Urinary bladder (tissue), 3 donors: ENCODE measurements at regions not wholly inside any gene's neighbourhood (a gene's known extent, or its start where the extent isn't known, plus 50 kb on each side); places are given as distances from the start of the nearest gene placed in this dataset.

ENCODE experiments used
- DNase-seq: peaks from one replicate; pipeline ENCODE4 v3.0.0-alpha.2; 2015; ENCODE audit errors: extremely low spot score
- H3K27ac ChIP-seq: one replicate; pipeline ENCODE4 v1.5.1; 2013; ENCODE audit warnings: low read depth, mild to moderate bottlenecking, moderate library complexity
- H3K36me3 ChIP-seq: one replicate; pipeline ENCODE4 v1.6.1; 2013; ENCODE audit warnings: mild to moderate bottlenecking, moderate library complexity; ENCODE audit not compliant: insufficient read depth
- H3K4me1 ChIP-seq: one replicate; pipeline ENCODE4 v1.6.1; 2013; ENCODE audit warnings: mild to moderate bottlenecking, moderate library complexity; ENCODE audit not compliant: insufficient read depth
- H3K4me3 ChIP-seq: one replicate; pipeline ENCODE4 v1.5.1; 2013; ENCODE audit warnings: low read depth, low read length
- WGBS: extraction: QIAGEN DNeasy Blood & Tissue Kit; methylation state at CpG from one replicate; pipeline ENCODE4 v1.1.7; 2013; 5-methylcytosine and 5-hydroxymethylcytosine counted together
- donor health status: healthy with polysubstance abuse.
- donor health status: healthy.

DNA sequence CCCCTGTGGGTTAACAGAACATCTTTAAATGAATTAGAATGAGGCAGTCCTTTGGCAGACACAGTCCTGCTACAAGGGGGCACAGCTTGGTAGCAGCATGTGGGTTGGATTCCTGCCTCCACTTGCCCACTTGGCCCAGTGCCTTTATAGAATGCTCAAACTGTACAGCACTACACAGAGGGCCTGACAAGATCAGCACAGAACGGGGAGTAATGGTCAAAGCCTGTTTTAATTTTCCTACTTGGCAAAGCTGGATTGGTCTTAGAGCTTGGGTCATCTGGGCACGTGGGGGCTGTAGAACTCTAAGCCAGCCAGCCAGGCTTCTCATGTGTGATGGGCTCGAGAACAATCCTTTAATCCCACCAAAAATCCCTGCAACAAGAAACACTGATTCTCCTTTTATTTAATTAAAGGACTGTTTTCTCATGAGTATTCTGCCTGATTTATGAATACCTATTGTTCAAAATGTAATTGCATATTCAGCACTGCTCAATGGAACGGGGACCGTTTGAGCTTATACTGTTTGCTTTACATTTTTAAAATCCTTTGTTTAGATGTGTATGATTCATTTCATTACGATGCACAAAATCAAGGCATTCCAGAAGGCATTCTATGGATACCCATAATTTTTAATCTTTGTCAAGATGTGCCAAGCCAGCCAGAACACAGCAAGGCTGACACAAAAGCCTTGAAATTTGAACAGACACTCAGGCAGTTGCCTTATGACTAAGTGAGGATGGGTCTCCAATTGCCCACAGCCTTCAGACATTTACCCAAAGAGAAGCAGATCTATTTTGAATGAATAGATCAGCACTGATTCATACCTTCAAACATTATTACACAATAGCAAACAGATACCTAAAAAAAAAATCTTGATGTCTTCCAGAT, 249.3 kb upstream of the TGFBR2 start:
- 77% methylated on average over 6 of the region's 6 CpGs for WGBS
- H3K36me3 ChIP-seq, result no peaks in the 10 kb centered on the region
- no peak overlapping the region for H3K4me3 ChIP-seq
- DNase-seq, result no peak
- H3K27ac ChIP-seq, result no peak overlapping the region
- H3K4me1 ChIP-seq, result no peaks in the 10 kb centered on the region

DNA sequence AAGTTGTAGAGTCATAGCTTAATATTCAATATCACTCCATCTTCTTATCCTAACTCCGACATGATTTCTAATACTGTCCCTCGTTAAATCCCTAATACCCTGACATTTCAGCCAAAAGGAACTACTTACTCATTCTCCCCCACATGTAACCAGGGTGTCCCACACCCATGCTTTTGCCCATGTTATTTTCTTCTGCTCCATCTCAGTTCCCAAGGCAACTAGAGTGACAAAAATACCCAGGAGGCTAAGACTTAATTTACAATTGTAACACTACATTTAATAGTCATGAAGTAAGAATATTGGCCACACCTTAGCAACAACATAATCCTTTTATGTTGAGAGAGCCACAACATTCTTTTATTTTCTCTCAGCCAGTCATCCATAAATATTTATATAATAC, 248.5 kb upstream of the TGFBR2 start:
- DNase-seq, result no peak
- H3K36me3 ChIP-seq, result no peaks in the 10 kb centered on the region
- H3K4me1 ChIP-seq, result no peaks in the 10 kb centered on the region
- no peak overlapping the region for H3K4me3 ChIP-seq
- no peak overlapping the region for H3K27ac ChIP-seq
- 32% methylated on average over 2 of the region's 2 CpGs for WGBS

DNA sequence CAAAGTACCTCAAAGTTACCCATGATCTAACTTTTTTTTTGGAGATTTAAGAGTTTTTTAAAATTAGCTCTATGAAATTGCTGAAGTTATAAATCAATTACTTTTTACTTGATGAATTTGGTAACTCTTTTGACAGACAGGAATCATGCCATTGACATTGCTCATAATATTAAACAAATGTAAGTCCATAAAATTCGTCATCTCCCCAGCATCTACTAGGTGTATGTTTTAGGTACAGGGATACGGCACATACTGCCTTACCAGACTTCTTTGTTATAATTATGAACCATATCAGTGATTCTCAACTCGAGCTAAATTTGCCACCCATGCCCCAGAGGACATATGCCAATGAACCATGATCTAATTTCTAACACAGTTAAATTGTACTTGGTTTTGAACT, 247.5 kb upstream of the TGFBR2 start:
- DNase-seq, result no peak
- Histone ChIP-seq H3K4me3 (no peak overlapping the region), H3K27ac (no peak overlapping the region), H3K4me1 (no peaks in the 10 kb centered on the region), H3K36me3 (no peaks in the 10 kb centered on the region)
- 87% methylated on average over 3 of the region's 3 CpGs for WGBS

DNA sequence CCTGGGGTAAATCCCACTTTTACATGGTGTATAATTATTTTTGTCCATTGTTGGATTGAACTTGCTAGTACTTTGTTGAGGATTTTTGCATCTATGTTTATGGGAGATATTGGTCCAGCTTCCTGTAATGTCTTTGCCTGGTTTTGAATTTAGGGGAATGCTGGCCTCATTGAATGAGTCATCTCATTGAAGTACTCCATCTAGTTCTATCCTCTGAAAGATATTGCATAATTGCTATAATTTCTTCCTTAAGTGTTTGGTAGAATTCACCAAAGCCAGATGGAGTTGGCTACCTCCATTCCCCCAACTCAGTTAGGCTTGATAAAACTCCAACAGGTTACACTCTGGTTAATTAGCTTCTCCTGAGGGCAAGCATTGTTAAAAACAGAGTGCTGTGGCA, 237.4 kb upstream of the TGFBR2 start:
- no peak for DNase-seq
- Histone ChIP-seq H3K27ac (no peak overlapping the region), H3K36me3 (no peaks in the 10 kb centered on the region), H3K4me3 (no peak overlapping the region), H3K4me1 (no peaks in the 10 kb centered on the region)

DNA sequence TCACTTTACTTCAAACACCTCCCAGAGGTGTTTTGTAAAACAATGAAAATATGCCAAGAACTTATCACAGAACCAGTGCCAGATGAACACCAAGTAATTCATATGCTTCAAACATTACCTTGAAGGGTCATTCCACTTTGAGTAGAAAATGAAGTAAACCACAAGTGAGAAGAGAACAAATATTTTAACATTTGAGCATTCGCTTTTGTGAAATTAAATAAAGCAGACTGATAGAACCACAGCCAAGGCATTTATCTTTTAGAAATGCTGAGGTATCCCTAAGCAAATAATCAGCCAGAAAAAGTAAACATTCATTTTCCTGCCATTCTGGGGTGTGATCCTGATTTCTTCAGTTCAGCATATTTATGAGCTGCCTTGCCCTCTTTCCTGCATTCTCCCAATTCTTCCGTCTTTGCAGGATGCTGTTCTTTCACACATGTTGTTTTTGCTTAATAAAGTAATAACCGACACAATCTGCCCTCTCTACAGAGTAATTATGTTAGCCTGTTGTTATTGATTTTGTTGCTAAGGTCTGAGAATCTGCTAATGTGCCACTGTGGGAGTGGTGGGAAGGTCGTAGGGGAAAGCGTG, 235.6 kb upstream of the TGFBR2 start:
- Histone ChIP-seq H3K27ac (no peak overlapping the region), H3K4me3 (no peak overlapping the region), H3K36me3 (no peaks in the 10 kb centered on the region), H3K4me1 (no peaks in the 10 kb centered on the region)
- DNase-seq, result no peak
- 29% methylated on average over 5 of the region's 5 CpGs for WGBS

DNA sequence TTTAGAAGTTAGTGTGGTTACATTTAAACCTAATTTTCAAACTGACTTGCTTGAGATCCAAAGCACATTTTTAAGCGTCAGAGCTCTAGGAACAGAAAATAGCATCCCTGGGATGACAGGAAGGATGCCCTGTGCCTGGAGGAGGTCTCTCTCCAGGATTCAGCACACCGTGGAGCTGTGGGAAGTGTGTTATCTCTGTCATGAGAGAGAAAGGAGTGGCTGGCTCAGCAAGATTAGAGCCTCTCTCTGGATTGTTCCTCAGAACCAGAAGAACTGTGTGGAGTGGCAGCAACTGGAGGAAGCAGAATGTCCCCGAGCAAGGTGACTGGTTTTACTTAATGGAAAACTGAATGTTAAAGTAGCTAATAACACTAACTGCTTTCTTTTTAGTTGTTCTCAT, 233.6 kb upstream of the TGFBR2 start:
- Histone ChIP-seq H3K27ac (no peak overlapping the region), H3K4me1 (no peaks in the 10 kb centered on the region), H3K4me3 (no peak overlapping the region), H3K36me3 (no peaks in the 10 kb centered on the region)
- 45% methylated on average over 3 of the region's 3 CpGs for WGBS
- no peak for DNase-seq

DNA sequence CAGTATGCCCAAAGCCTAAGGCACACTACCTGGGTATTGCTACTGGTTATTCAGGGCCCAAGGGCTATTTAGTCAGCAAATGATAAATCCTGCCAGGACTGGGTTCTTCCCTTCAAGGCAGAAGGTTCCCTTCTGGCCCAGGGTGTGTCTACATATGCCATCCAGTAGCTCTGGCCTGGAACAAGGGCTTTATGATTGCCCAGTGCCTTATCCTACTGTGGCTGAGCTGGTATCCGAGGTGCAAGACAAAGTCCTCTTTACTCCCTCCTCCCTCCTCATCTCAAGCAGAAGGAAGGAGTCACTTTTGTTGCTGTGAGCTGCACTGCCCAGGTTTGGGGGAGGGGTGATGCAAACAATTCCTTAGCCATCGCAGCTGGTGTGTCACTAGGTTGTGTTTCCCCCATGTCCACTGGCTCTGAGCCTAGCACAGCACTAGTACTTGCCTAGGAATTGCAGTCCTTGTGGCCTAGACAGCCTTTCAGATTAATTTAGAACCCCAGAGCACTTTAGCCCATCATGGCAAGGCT, 221.8 kb upstream of the TGFBR2 start:
- DNase-seq, result no peak
- Histone ChIP-seq H3K36me3 (no peaks in the 10 kb centered on the region), H3K27ac (no peak overlapping the region), H3K4me3 (no peak overlapping the region), H3K4me1 (no peaks in the 10 kb centered on the region)
- 85% methylated on average over 2 of the region's 2 CpGs for WGBS

DNA sequence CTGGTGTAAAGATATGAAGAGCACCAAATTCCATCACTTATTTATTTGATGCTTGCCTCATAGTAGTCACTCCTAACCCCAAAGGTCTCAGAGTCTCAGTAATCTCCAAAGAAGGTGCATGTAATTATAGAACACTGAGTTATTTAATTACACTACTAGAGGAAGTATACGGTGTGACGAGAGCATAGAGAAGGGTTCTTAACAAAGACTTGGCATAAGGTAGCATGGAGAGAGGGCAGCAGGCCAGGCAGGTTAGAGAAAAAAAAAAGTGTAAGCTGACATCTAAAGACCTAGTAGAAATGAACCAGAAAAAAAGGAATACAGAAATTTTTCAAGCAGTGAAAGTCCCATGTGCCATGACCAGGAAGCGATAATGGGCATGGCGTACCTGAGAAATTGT, 213.3 kb upstream of the TGFBR2 start:
- no peak overlapping the region for H3K4me3 ChIP-seq
- no peak for DNase-seq
- no peaks in the 10 kb centered on the region for H3K36me3 ChIP-seq
- H3K4me1 ChIP-seq, result no peaks in the 10 kb centered on the region
- WGBS, result 91% methylated on average over 4 of the region's 4 CpGs
- no peak overlapping the region for H3K27ac ChIP-seq

DNA sequence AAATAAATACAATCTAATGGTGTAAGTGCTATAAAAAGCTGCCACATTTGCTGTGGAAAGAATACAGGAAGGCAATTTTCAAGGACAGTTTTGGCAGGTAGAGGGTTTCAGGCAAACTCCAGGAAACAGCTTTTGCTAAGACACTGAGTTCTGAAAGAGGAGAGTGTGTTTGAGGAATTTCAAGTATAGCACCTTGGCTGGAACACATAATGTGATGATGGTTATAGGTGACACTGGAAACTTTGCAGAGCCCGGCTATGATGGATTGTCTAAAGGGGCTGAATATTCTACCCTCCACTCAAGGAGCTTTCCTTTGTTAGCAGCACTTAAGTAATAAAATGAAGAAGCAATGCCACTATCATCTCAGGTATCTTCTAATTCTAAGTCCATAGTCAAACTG, 209.4 kb upstream of the TGFBR2 start:
- no peak for DNase-seq
- Histone ChIP-seq H3K4me1 (no peaks in the 10 kb centered on the region), H3K36me3 (no peaks in the 10 kb centered on the region), H3K4me3 (no peak overlapping the region), H3K27ac (no peak overlapping the region)
- 79% methylated on average over 1 of the region's 1 CpG for WGBS

DNA sequence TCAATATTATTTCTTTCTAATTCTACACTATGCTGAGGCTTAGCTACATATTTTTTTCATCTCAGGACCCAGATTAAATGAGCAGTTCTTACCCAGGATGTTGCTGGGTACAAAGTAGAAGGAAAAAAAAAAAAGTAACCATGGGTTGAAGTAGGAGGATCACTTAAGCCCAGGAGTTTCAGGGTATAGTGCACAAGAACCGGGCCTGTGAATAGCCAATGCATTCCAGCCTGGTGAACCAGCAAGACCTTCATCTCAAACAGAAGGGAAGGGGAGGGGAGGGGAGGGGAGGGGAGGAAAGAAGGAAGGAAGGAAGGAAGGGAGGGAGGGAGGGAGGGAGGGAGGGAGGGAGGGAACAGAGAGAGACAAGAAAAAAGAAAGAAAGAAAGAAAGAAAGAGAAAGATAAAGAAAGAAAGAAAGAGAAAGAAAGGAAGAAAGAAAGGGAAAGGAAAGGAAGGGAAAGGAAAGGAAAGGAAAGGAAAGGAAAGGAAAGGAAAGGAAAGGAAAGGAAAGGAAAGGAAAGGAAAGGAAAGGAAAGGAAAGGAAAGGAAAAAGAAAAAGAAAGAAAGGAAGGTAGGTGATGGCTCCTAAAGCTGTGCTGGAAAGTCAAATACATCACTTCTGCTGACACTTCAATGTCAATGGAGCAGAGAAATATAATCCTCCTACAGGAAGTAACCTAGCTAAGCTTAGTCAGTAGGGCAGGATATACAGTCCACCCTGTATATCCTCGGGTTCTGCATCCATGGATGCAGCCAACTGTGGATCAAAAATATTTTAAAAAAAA, 206.8 kb upstream of the TGFBR2 start:
- 84% methylated on average over 2 of the region's 2 CpGs for WGBS
- no peak for DNase-seq
- Histone ChIP-seq H3K4me3 (no peak overlapping the region), H3K36me3 (no peaks in the 10 kb centered on the region), H3K4me1 (no peaks in the 10 kb centered on the region), H3K27ac (no peak overlapping the region)

DNA sequence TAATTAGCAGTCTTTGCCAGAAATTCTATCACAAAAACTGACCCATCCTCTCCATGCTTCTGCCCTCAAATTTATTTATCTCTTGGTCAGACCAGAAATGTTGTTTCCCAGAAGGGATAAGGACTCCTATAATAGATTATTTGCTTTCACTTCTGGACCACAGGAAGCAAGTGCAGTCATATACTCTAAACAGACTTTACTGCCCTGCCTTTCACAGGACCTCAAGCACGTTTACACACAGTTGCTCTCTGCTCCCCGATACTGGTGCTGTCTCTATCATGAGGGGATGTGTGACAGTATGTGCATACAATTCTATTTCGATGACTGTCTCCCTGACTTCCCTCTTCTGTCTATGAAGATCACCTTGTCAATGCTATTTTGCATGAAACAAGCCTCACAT, 205.5 kb upstream of the TGFBR2 start:
- Histone ChIP-seq H3K4me1 (no peaks in the 10 kb centered on the region), H3K4me3 (no peak overlapping the region), H3K27ac (no peak overlapping the region), H3K36me3 (no peaks in the 10 kb centered on the region)
- no peak for DNase-seq
- 39% methylated on average over 3 of the region's 3 CpGs for WGBS

DNA sequence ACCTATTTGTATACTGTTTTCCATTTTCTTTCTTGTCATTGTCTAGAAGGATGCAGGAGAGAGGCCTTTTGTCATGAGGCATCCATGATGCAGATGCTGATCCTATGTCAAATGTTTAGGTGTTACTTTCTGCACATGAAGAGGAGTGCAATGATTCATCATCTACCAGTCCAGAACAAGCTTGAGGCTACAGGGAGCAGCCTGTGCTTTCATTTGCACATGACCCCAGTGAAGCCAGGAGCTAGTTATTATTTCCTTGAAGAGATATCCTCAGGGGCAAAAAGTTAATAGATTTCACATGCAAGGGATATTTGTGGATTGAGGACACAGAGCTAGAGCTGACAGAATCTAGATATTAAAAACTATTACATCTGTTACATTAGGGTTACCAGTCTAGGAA, 204.4 kb upstream of the TGFBR2 start:
- H3K4me3 ChIP-seq, result no peak overlapping the region
- no peak for DNase-seq
- no peak overlapping the region for H3K27ac ChIP-seq
- no peaks in the 10 kb centered on the region for H3K4me1 ChIP-seq
- H3K36me3 ChIP-seq, result no peaks in the 10 kb centered on the region

DNA sequence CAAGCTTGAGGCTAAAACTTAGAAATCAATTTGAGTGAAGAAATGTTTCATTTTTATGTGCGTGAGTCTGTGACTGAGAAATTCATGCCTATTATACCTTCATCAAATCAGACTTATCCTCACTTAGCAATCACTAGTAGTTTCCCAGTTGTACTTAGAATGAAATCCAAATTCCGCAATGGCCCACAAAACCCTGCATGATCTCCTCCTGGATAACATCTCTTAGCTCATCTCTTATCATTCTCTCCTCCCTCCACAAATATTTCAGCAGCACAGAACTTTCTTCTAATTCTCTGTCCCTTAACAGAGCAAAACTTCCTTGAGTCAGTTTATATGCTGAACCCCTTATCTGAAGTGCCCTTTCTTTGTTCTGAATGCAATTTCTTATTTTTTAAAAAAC, 198.8 kb upstream of the TGFBR2 start:
- Histone ChIP-seq H3K4me3 (no peak overlapping the region), H3K27ac (no peak overlapping the region), H3K4me1 (no peaks in the 10 kb centered on the region), H3K36me3 (no peaks in the 10 kb centered on the region)
- WGBS, result 80% methylated on average over 2 of the region's 2 CpGs
- no peak for DNase-seq

DNA sequence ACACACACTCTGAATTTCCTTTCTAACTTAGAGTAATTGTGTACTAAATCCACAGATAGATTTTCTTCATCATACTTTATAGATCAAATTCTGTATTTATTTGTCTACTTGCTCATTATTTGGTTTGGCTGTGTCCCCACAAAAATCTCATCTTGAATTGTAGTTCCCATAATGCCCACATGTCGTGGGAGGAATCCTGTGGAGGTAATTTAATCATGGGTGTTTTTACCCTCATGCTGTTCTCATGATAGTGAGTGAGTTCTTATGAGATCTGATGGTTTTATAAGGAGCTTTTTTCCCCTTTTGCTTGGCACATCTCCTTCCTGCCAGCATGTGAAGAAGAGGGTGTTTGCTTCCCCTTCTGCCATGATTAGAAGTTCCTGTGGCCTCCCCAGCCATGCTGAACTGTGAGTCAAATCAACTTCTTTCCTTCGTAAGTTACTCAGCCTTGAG, 198.3 kb upstream of the TGFBR2 start:
- 77% methylated on average over 2 of the region's 2 CpGs for WGBS
- Histone ChIP-seq H3K36me3 (no peaks in the 10 kb centered on the region), H3K4me3 (no peak overlapping the region), H3K4me1 (no peaks in the 10 kb centered on the region), H3K27ac (no peak overlapping the region)
- no peak for DNase-seq
